ENCODE measurements at regions not wholly inside any gene's neighbourhood (a gene's known extent, or its start where the extent isn't known, plus 50 kb on each side); places are given as distances from the start of the nearest gene placed in this dataset.

- DNase-seq (no peak), ATAC-seq (no peak)
- Mint-ChIP-seq H3K4me1 (no peaks in the 10 kb centered on the region), H3K4me3 (no peak overlapping the region), H3K27ac (no peak overlapping the region), H3K9me3 (peaks cover 8 to 27% (median 19%) of the 10 kb centered on the region in 11 donors), H3K36me3 (peaks cover 0 to 6% (median 0%) of the 10 kb centered on the region in 5 donors), H3K27me3 (no peaks in the 10 kb centered on the region)
- H3K36me3 ChIP-seq (ENCODE audit: control insufficient read depth in 2 of 3, insufficient read depth in 3 of 3, low read length in 3 of 3): no peaks in the 10 kb centered on the region
- H3K27me3 ChIP-seq (ENCODE audit: control insufficient read depth in 2 of 2, insufficient read depth in 2 of 2, low read length in 2 of 2): no peaks in the 10 kb centered on the region
- H3K9me3 ChIP-seq (ENCODE audit: control insufficient read depth in 2 of 3, low read length in 3 of 3): peaks cover 0 to 18% (median 0%) of the 10 kb centered on the region in 3 experiments
- H3K27ac ChIP-seq (ENCODE audit: low read depth, low read length): no peak overlapping the region
- POLR2A ChIA-PET: no interaction called here
- no peaks in the 10 kb centered on the region for H3K4me1 ChIP-seq (ENCODE audit: control insufficient read depth in 2 of 2, insufficient read depth in 2 of 2, low read length in 2 of 2)
- CTCF ChIA-PET: no interaction called here
- intact Hi-C loops (cut with micrococcal nuclease): no loop called here
- no peak overlapping the region for H3K4me3 ChIP-seq (ENCODE audit: low read length)
Measured at GRCh38 chr5:9861666-9862256, 231.6 kb upstream of the TAS2R1 start.

GRCh38 chr5:9859808-9860207 lies 229.7 kb upstream of the TAS2R1 start:
- ChIA-PET CTCF (no interaction called here), POLR2A (no interaction called here)
- Histone ChIP-seq H3K4me1 (ENCODE audit: control insufficient read depth in 2 of 2, insufficient read depth in 2 of 2, low read length in 2 of 2) (no peaks in the 10 kb centered on the region), H3K9me3 (ENCODE audit: control insufficient read depth in 2 of 3, low read length in 3 of 3) (peaks cover 0 to 4% (median 0%) of the 10 kb centered on the region in 3 experiments), H3K36me3 (ENCODE audit: control insufficient read depth in 2 of 3, insufficient read depth in 3 of 3, low read length in 3 of 3) (no peaks in the 10 kb centered on the region), H3K27me3 (ENCODE audit: control insufficient read depth in 2 of 2, insufficient read depth in 2 of 2, low read length in 2 of 2) (no peaks in the 10 kb centered on the region), H3K4me3 (ENCODE audit: low read length) (no peak overlapping the region), H3K27ac (ENCODE audit: low read depth, low read length) (no peak overlapping the region)
- no peaks in the 10 kb centered on the region for H3K36me3 Mint-ChIP-seq
- intact Hi-C loops (cut with micrococcal nuclease): no loop called here
- H3K27ac Mint-ChIP-seq: no peak overlapping the region
- H3K9me3 Mint-ChIP-seq: peaks cover 0 to 15% (median 7%) of the 10 kb centered on the region in 11 donors
- no peaks in the 10 kb centered on the region for H3K27me3 Mint-ChIP-seq
- DNase-seq (no peak), ATAC-seq (no peak)
- H3K4me1 Mint-ChIP-seq: no peaks in the 10 kb centered on the region
- H3K4me3 Mint-ChIP-seq: no peak overlapping the region

- intact Hi-C loops (cut with micrococcal nuclease): no loop called here
- H3K9me3 Mint-ChIP-seq: peaks cover 0 to 12% (median 4%) of the 10 kb centered on the region in 11 donors
Measured at GRCh38 chr5:9858043-9858442, 227.9 kb upstream of the TAS2R1 start.

GRCh38 chr5:9853309-9853708 lies 223.2 kb upstream of the TAS2R1 start:
- POLR2A ChIA-PET: no interaction called here
- no peak overlapping the region for H3K27ac ChIP-seq (ENCODE audit: low read depth, low read length)
- Mint-ChIP-seq H3K27ac (no peak overlapping the region), H3K27me3 (peaks cover 0 to 7% (median 0%) of the 10 kb centered on the region in 5 donors), H3K4me1 (no peaks in the 10 kb centered on the region), H3K4me3 (no peak overlapping the region), H3K9me3 (peaks cover 0 to 21% (median 7%) of the 10 kb centered on the region in 11 donors), H3K36me3 (peaks cover 0 to 5% (median 0%) of the 10 kb centered on the region in 5 donors)
- DNase-seq (no peak), ATAC-seq (no peak)
- H3K9me3 ChIP-seq (ENCODE audit: control insufficient read depth in 2 of 3, low read length in 3 of 3): no peaks in the 10 kb centered on the region
- CTCF ChIA-PET: no interaction called here
- H3K4me3 ChIP-seq (ENCODE audit: low read length): no peak overlapping the region
- intact Hi-C loops (cut with micrococcal nuclease): no loop called here
- H3K4me1 ChIP-seq (ENCODE audit: control insufficient read depth in 2 of 2, insufficient read depth in 2 of 2, low read length in 2 of 2): no peaks in the 10 kb centered on the region
- no peaks in the 10 kb centered on the region for H3K36me3 ChIP-seq (ENCODE audit: control insufficient read depth in 2 of 3, insufficient read depth in 3 of 3, low read length in 3 of 3)
- no peaks in the 10 kb centered on the region for H3K27me3 ChIP-seq (ENCODE audit: control insufficient read depth in 2 of 2, insufficient read depth in 2 of 2, low read length in 2 of 2)

More at GRCh38 chr5:9858043-9858442, 227.9 kb upstream of the TAS2R1 start:
- CTCF ChIA-PET: no interaction called here
- no peak for DNase-seq
- no peak overlapping the region for H3K4me3 Mint-ChIP-seq
- Histone ChIP-seq H3K27me3 (ENCODE audit: control insufficient read depth in 2 of 2, insufficient read depth in 2 of 2, low read length in 2 of 2) (no peaks in the 10 kb centered on the region), H3K9me3 (ENCODE audit: control insufficient read depth in 2 of 3, low read length in 3 of 3) (no peaks in the 10 kb centered on the region), H3K4me3 (ENCODE audit: low read length) (no peak overlapping the region), H3K36me3 (ENCODE audit: control insufficient read depth in 2 of 3, insufficient read depth in 3 of 3, low read length in 3 of 3) (no peaks in the 10 kb centered on the region), H3K4me1 (ENCODE audit: control insufficient read depth in 2 of 2, insufficient read depth in 2 of 2, low read length in 2 of 2) (no peaks in the 10 kb centered on the region), H3K27ac (ENCODE audit: low read depth, low read length) (no peak overlapping the region)
- H3K36me3 Mint-ChIP-seq: no peaks in the 10 kb centered on the region
- no peaks in the 10 kb centered on the region for H3K27me3 Mint-ChIP-seq
- no peaks in the 10 kb centered on the region for H3K4me1 Mint-ChIP-seq
- H3K27ac Mint-ChIP-seq: no peak overlapping the region
- ATAC-seq: no peak
- POLR2A ChIA-PET: no interaction called here

- no peak overlapping the region for H3K4me3 ChIP-seq (ENCODE audit: low read length)
- CTCF ChIA-PET: no interaction called here
Measured at GRCh38 chr5:9852671-9853070, 222.5 kb upstream of the TAS2R1 start.

GRCh38 chr5:9851458-9851857 lies 221.3 kb upstream of the TAS2R1 start:
- ChIA-PET POLR2A (no interaction called here), CTCF (no interaction called here)
- Mint-ChIP-seq H3K4me3 (no peak overlapping the region), H3K9me3 (peaks cover 0 to 18% (median 5%) of the 10 kb centered on the region in 11 donors), H3K4me1 (no peaks in the 10 kb centered on the region), H3K27ac (no peak overlapping the region), H3K36me3 (peaks cover 0 to 5% (median 0%) of the 10 kb centered on the region in 5 donors), H3K27me3 (peaks cover 0 to 7% (median 0%) of the 10 kb centered on the region in 5 donors)
- H3K4me3 ChIP-seq (ENCODE audit: low read length): no peak overlapping the region
- no peak overlapping the region for H3K27ac ChIP-seq (ENCODE audit: low read depth, low read length)
- H3K9me3 ChIP-seq (ENCODE audit: control insufficient read depth in 2 of 3, low read length in 3 of 3): no peaks in the 10 kb centered on the region
- no peaks in the 10 kb centered on the region for H3K36me3 ChIP-seq (ENCODE audit: control insufficient read depth in 2 of 3, insufficient read depth in 3 of 3, low read length in 3 of 3)
- ATAC-seq (no peak), DNase-seq (no peak)
- no peaks in the 10 kb centered on the region for H3K27me3 ChIP-seq (ENCODE audit: control insufficient read depth in 2 of 2, insufficient read depth in 2 of 2, low read length in 2 of 2)
- intact Hi-C loops (cut with micrococcal nuclease): no loop called here
- H3K4me1 ChIP-seq (ENCODE audit: control insufficient read depth in 2 of 2, insufficient read depth in 2 of 2, low read length in 2 of 2): no peaks in the 10 kb centered on the region

More at GRCh38 chr5:9852671-9853070, 222.5 kb upstream of the TAS2R1 start:
- ATAC-seq (no peak), DNase-seq (no peak)
- POLR2A ChIA-PET: no interaction called here
- H3K36me3 ChIP-seq (ENCODE audit: control insufficient read depth in 2 of 3, insufficient read depth in 3 of 3, low read length in 3 of 3): no peaks in the 10 kb centered on the region
- no peak overlapping the region for H3K27ac Mint-ChIP-seq
- H3K9me3 ChIP-seq (ENCODE audit: control insufficient read depth in 2 of 3, low read length in 3 of 3): no peaks in the 10 kb centered on the region
- H3K4me1 Mint-ChIP-seq: no peaks in the 10 kb centered on the region
- peaks cover 0 to 21% (median 7%) of the 10 kb centered on the region in 11 donors for H3K9me3 Mint-ChIP-seq
- no peaks in the 10 kb centered on the region for H3K27me3 ChIP-seq (ENCODE audit: control insufficient read depth in 2 of 2, insufficient read depth in 2 of 2, low read length in 2 of 2)
- no peak overlapping the region for H3K27ac ChIP-seq (ENCODE audit: low read depth, low read length)
- intact Hi-C loops (cut with micrococcal nuclease): no loop called here
- H3K27me3 Mint-ChIP-seq: peaks cover 0 to 7% (median 0%) of the 10 kb centered on the region in 5 donors
- no peak overlapping the region for H3K4me3 Mint-ChIP-seq
- no peaks in the 10 kb centered on the region for H3K4me1 ChIP-seq (ENCODE audit: control insufficient read depth in 2 of 2, insufficient read depth in 2 of 2, low read length in 2 of 2)
- peaks cover 0 to 5% (median 0%) of the 10 kb centered on the region in 5 donors for H3K36me3 Mint-ChIP-seq

- Mint-ChIP-seq H3K4me3 (no peak overlapping the region), H3K36me3 (peaks cover 0 to 5% (median 0%) of the 10 kb centered on the region in 5 donors), H3K9me3 (peaks cover 0 to 17% (median 3%) of the 10 kb centered on the region in 11 donors), H3K27ac (no peak overlapping the region), H3K4me1 (no peaks in the 10 kb centered on the region), H3K27me3 (peaks cover 0 to 7% (median 0%) of the 10 kb centered on the region in 5 donors)
- no peak overlapping the region for H3K4me3 ChIP-seq (ENCODE audit: low read length)
- CTCF ChIA-PET: no interaction called here
- no peak overlapping the region for H3K27ac ChIP-seq (ENCODE audit: low read depth, low read length)
- no peak for ATAC-seq
- no peaks in the 10 kb centered on the region for H3K27me3 ChIP-seq (ENCODE audit: control insufficient read depth in 2 of 2, insufficient read depth in 2 of 2, low read length in 2 of 2)
- H3K4me1 ChIP-seq (ENCODE audit: control insufficient read depth in 2 of 2, insufficient read depth in 2 of 2, low read length in 2 of 2): no peaks in the 10 kb centered on the region
- H3K9me3 ChIP-seq (ENCODE audit: control insufficient read depth in 2 of 3, low read length in 3 of 3): no peaks in the 10 kb centered on the region
- POLR2A ChIA-PET: no interaction called here
- DNase-seq: no peak
- intact Hi-C loops (cut with micrococcal nuclease): no loop called here
- H3K36me3 ChIP-seq (ENCODE audit: control insufficient read depth in 2 of 3, insufficient read depth in 3 of 3, low read length in 3 of 3): no peaks in the 10 kb centered on the region
Measured at GRCh38 chr5:9850456-9850855, 220.3 kb upstream of the TAS2R1 start.
